ENCODE measurements at regions not wholly inside any gene's neighbourhood (a gene's known extent, or its start where the extent isn't known, plus 50 kb on each side); places are given as distances from the start of the nearest gene placed in this dataset.

- TF ChIP-seq CTCF (optimal IDR thresholded peaks at IDR 0.05 in 1 of 3, IDR thresholded peaks at IDR 0.05 in 1 of 3, conservative IDR thresholded peaks at IDR 0.05 in 1 of 3; ENCODE audit: extremely low read depth in 1 of 3, insufficient read depth in 2 of 3, low read length in 3 of 3): no peak
- no peak for TF ChIP-seq EZH2 (IDR thresholded peaks at IDR 0.05; ENCODE audit: low read length)
Measured at GRCh38 chr4:8765631-8766590, 105.7 kb downstream of the HMX1 start.
